ENCODE measurements at regions not wholly inside any gene's neighbourhood (a gene's known extent, or its start where the extent isn't known, plus 50 kb on each side); places are given as distances from the start of the nearest gene placed in this dataset.

GRCh38 chr6:74066168-74066871 is 370.3 kb downstream of the CD109 start:
- DNase-seq (ENCODE audit: low read depth) = peak; percentile 60

GRCh38 chr6:74065705-74066104 is 369.7 kb downstream of the CD109 start:
- H3K4me3 ChIP-seq (ENCODE audit: low read length) = no peak overlapping the region
- no peak for TF ChIP-seq CTCF (conservative IDR thresholded peaks at IDR 0.05; ENCODE audit: low read length)
- DNase-seq (ENCODE audit: low read depth) = no peak

More at GRCh38 chr6:74066168-74066871, 370.3 kb downstream of the CD109 start:
- TF ChIP-seq CTCF (conservative IDR thresholded peaks at IDR 0.05; ENCODE audit: low read length) = no peak
- no peak overlapping the region for H3K4me3 ChIP-seq (ENCODE audit: low read length)

GRCh38 chr6:74063391-74063790 is 367.4 kb downstream of the CD109 start:
- no peak for DNase-seq (ENCODE audit: low read depth)
- TF ChIP-seq CTCF (conservative IDR thresholded peaks at IDR 0.05; ENCODE audit: low read length) = no peak
- no peak overlapping the region for H3K4me3 ChIP-seq (ENCODE audit: low read length)

- TF ChIP-seq CTCF (conservative IDR thresholded peaks at IDR 0.05; ENCODE audit: low read length) = no peak
- no peak overlapping the region for H3K4me3 ChIP-seq (ENCODE audit: low read length)
- DNase-seq (ENCODE audit: low read depth) = no peak
Observed at GRCh38 chr6:74061201-74061600, 365.2 kb downstream of the CD109 start.

GRCh38 chr6:74060354-74060753 is 364.4 kb downstream of the CD109 start:
- H3K4me3 ChIP-seq (ENCODE audit: low read length) = no peak overlapping the region
- no peak for TF ChIP-seq CTCF (conservative IDR thresholded peaks at IDR 0.05; ENCODE audit: low read length)
- no peak for DNase-seq (ENCODE audit: low read depth)

- peak; percentile 35 for DNase-seq (ENCODE audit: low read depth)
- H3K4me3 ChIP-seq (ENCODE audit: low read length) = no peak overlapping the region
- TF ChIP-seq CTCF (conservative IDR thresholded peaks at IDR 0.05; ENCODE audit: low read length) = no peak
Observed at GRCh38 chr6:74058606-74059005, 362.6 kb downstream of the CD109 start.

GRCh38 chr6:74057326-74057725 is 361.3 kb downstream of the CD109 start:
- H3K4me3 ChIP-seq (ENCODE audit: low read length) = no peak overlapping the region
- TF ChIP-seq CTCF (conservative IDR thresholded peaks at IDR 0.05; ENCODE audit: low read length) = no peak
- DNase-seq (ENCODE audit: low read depth) = no peak

Measured in AG10803 (cell line).